SK-N-DZ (cell line): ENCODE measurements at regions not wholly inside any gene's neighbourhood (a gene's known extent, or its start where the extent isn't known, plus 50 kb on each side); places are given as distances from the start of the nearest gene placed in this dataset.
"Not testable (repeated sequence)": the region's sequence is repeated elsewhere in the genome, so short reads cannot be mapped to it uniquely, and the experiment has no call there.

ENCODE experiments used
- DNase-seq: peaks from one replicate; pipeline ENCODE4 v3.0.0-alpha.2; 2015; ENCODE audit warnings: low spot score

DNA sequence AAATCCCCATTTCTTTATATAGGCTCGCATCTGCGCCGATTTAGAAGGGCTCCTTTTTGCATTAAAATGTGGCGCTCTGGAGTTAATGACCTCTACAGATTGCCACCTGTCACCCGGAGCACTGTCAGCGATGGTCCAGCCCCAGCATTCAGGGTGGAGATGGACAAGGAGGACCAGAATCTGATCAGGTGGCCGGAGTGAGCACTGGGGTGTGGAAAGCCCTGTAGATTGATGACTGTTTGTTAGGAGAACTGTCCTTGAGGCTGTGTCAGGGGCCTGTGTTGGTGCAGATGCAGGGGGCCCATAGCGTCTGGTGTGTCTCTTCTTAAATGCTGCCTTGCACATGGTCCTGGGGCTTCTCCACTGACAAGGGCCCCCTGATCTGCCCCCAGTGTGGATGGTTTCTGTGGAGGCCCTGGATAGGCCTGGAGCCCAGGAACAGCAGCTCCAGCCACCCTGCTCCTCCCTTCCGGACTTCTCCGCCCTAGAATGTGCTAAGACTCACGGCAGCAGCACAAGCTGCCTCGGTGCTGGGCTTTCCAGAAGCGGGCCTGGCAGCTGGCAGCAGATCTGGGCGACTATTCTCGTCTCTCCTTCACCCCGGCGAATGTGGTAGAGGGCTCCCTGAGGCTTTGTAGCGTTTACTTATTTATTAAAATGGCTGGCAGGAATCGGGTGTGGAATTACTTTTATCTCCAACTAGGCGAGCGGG, 1333.3 kb downstream of the BRD1 start:
- DNase-seq: no peak

- no peak for DNase-seq
These were observed 1333.9 kb downstream of the BRD1 start for GRCh38 chr22:48493733-48494132.

DNA sequence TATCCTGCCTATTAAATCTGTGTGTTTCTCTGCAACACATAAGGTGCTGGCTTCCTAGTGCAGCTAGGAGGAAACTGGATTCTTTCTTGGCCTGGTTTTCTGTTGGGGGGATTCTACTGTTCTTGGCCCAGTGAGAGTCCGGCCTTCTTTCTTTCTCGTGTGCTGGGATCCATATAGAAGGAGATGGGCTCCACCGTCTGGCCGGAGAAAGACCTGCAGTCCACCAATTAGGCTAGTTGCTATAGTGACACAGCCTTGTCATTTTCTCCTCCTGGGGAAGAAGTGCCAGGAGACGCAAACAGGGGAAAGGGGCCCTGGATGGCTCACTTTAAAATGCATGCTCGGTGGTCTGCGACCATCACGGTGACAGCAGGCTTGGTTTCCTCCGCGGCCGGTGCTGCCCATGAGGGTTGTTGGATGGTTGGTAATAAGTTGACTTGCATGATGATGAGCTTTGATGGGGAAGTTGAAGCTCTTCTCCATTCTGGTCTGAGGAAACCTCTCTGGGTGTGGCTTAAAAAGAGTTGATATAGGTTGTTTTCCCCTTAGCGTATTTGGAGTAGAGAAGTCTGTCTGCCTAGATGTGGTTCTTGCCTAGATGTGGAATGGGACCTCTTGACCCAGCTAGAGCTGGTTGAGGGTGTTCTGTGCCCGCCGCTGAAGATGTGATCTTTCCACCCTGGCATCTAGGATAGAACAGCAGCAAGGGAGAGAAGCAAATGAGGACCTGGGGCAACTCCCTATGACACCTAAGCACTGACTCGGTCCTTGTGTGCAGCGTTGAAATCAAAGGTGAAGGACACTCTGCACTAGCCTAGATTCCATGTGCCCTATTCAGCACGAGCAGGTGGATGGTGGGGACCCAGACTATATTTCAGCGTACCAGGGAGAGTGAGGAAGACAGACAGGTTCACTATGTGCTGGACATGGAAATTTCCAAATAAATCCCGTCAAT, 1335.0 kb downstream of the BRD1 start:
- peak; percentile 78 for DNase-seq

GRCh38 chr22:48491451-48491941, 1336.2 kb downstream of the BRD1 start:
- no peak for DNase-seq

DNA sequence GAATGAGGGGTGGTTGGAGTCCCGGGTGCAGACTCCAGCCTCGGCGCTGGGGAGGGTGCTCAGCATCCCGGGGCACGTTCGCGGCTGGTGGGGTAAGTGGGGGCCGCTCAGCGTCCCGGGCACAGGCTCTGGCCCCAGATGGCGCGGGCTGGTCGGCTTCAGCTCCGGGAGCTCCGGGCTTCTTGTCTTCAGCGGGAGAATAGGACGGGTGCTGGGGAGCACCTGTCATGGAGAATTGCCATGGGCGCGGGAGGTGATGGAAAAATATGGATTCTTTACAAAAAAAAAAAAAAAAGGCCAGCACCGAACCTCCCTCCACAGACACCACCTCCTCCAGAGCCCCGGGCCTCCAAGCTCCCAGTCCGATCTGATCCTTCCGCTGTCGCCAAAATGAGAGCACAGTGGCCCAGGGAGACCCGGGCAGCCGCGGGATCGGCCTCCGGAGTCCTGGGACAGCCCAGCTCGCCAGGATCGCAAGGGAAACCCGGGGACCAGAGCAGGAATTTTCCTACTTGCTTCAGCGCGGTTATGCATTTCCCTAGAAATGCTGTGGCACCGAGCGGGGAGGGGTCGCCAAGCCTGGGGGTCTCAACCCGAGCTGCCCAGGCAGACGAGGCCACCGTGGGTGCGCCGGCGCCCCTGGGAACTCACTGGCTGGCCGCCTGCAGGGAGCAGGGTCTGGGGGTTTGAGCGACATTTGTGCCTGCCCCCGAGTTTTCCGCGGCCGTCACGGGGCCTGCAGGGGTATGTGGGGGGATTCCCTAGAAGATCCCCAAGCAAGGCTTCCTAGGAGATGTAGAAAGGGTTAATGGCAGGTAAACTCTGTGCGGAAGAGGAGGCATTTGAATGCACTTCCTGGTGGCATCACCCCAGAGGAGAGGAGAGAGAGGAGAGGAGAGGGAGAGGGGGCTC, 1336.9 kb downstream of the BRD1 start:
- no peak for DNase-seq

GRCh38 chr22:48489551-48490499, 1337.8 kb downstream of the BRD1 start:
- no peak for DNase-seq

GRCh38 chr22:48488611-48489511, 1338.8 kb downstream of the BRD1 start:
- DNase-seq: no peak

DNA sequence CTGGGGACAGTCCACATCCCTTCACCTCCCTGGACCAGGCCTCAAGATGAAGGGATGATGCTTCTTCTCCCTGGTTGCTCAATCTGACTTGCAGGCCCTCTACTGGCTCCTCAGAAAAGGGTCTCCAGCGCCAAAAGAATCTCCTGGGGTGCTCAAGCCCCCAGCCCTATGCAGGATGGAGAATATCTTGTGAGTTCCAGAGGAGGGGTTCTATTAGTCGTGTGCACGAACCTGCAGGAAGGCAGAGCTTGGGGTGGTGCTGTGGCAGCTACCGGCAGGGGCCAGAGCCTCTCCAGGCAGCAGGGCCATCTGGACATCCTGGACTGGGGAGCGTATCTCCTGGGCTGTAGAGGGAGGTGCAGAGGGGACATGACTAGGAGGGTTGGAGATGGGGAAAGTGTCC, 1339.5 kb downstream of the BRD1 start:
- peak; percentile 32 for DNase-seq

DNA sequence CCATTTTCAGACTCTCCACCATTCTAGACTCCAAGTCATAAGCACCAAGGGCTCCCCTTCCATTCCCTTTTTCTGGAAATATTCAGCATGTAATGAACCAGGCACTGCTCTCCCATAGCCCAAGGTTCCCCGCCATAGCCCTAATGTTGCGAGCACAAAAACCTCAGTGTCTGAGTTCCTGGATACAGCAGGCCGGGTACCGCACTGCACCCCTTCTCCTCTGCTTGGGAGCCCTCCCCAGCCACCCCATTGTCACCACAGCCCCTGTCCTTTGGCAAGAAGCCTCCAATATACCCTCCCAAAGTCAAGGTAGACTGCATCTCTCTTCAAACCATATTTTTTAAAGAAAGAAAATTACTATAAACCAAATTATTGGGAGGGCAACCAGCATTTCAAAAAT, 1341.1 kb downstream of the BRD1 start:
- no peak for DNase-seq

DNA sequence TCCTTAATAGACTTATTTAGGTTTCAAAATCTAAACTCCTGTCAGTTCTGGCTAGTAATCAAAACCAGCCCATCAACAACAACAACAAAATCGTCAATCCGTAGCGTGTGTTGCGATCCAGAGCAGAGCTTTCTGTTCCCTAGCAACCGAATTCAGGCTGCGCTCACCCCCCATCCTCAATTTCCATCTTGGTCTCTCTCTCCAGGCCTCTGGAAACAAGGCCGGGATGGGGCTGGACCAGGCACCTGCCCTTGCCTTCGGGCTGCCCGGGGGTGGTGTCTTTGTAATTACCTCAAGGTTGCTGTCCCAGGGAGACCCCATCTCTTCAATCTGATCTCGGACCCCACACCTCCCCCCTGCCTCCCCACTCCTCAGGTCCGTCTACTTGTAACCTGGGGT, 1341.5 kb downstream of the BRD1 start:
- no peak for DNase-seq

DNA sequence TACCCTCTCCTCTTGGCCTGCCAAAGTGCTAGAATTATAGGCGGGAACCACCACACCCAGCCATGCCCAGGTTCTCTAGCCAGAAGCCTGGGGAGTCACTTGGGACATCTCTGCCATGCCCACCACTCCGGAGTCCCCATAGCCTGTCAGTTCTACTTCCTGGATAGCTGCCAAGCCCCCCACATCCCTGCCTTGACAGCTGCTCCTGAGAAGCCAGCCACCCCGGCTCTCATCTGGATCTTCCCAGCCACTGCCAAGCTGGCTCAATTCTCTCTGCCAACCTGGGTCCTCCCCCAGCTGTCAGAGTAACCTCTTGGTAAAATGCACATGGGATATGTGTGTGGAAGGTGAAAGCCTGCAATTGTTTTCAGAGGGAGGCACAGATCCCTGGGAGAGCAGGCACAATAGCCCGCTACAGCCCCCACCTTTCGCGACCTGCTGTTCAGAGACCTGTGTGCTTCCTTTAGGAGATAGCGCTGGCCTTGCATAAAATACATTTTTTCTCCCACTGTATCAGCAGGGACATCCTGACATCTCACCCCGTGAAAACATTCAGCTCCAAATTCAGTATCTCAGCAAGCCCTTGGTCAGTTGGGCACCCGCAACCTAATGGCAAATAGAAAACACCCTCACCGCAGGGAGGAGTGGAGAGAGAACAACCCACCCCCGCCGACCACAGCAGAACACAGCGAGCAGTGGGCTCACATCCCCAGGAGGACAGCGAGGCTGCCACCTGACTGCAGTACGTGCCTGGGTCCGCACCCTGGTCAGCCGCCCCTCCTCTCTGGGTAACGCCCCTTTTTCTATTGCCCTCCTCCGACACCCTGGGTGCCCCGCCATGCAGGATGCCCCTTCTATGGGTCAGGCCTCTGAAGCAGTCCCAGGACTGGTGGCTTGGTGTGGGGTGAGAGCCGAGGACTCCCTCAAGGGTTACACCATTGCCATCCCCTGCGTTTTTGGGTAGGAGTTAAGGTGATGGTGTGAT, 1342.2 kb downstream of the BRD1 start:
- no peak for DNase-seq

GRCh38 chr22:48483764-48484528, 1343.7 kb downstream of the BRD1 start:
- DNase-seq: no peak

GRCh38 chr22:48482771-48483170, 1344.9 kb downstream of the BRD1 start:
- no peak for DNase-seq

GRCh38 chr22:48482198-48482597, 1345.5 kb downstream of the BRD1 start:
- not testable (repeated sequence) for DNase-seq

DNA sequence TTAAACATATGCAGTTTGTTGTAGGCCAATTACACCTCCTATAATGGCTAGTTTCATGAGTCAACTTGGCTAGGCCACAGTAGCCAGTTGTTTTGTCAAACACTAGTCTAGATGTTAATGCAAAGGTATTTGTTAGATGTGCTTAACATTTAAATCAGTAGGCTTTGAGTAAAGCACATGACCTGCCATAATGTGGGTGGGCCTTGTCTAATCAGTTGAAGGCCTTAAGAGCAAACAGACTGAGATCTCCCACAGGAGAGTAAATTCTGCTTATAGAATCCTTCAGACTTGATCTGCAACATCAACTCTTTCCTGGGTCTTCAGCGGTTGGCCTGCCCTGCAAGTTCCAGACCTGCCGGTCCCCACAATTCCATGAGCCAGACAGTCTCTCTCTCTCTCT, 1345.9 kb downstream of the BRD1 start:
- no peak for DNase-seq

GRCh38 chr22:48478529-48479265, 1349.0 kb downstream of the BRD1 start:
- no peak for DNase-seq

DNA sequence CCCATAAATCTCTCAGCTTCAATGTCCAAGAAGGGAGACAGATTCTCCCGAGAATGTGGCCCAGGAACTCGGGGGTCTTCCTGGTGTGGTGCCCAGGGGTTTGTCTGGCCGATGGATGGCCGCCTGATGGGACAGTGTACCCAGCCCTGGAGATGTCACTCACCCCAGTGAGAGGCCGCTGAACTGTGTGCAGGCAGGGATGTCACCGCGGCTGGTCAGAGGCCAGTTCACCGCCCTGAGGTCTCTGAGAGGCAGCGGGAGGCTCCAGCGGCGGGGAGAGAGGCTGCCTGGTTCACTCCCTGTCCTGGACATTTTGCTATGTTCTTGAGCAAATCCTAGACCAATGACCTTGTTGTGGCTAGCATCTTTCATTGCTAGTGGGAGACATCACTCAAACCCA, 1349.5 kb downstream of the BRD1 start:
- no peak for DNase-seq
